ENCODE measurements at regions not wholly inside any gene's neighbourhood (a gene's known extent, or its start where the extent isn't known, plus 50 kb on each side); places are given as distances from the start of the nearest gene placed in this dataset.

DNA sequence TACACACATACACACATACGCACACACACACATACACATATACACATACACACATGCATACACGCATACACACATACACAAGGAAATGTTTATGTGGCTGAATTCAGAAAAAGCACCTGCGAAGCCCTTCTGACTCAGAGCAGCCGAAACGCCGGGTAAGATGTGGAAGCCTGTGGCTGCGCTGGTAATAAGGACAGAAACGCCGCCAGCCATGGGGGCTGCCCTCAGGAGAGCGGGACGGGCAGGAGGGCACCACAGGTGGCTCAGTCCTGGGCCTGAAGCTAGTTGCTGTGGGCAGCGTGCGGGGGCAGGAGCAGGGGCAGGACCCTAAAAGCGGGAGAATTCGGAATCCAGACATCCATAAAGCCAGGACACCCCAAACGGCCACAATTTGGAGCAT, 378.3 kb downstream of the BRD1 start:
- TF ChIP-seq, protein P1, sequence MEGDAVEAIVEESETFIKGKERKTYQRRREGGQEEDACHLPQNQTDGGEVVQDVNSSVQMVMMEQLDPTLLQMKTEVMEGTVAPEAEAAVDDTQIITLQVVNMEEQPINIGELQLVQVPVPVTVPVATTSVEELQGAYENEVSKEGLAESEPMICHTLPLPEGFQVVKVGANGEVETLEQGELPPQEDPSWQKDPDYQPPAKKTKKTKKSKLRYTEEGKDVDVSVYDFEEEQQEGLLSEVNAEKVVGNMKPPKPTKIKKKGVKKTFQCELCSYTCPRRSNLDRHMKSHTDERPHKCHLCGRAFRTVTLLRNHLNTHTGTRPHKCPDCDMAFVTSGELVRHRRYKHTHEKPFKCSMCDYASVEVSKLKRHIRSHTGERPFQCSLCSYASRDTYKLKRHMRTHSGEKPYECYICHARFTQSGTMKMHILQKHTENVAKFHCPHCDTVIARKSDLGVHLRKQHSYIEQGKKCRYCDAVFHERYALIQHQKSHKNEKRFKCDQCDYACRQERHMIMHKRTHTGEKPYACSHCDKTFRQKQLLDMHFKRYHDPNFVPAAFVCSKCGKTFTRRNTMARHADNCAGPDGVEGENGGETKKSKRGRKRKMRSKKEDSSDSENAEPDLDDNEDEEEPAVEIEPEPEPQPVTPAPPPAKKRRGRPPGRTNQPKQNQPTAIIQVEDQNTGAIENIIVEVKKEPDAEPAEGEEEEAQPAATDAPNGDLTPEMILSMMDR (conservative IDR thresholded peaks at IDR 0.05; ENCODE audit: low read depth, low read length): no peak
- TF ChIP-seq BHLHE40 (IDR thresholded peaks at IDR 0.05; ENCODE audit: low read depth, low read length): no peak

All from IMR-90 (cell line).